ENCODE measurements at regions not wholly inside any gene's neighbourhood (a gene's known extent, or its start where the extent isn't known, plus 50 kb on each side); places are given as distances from the start of the nearest gene placed in this dataset.

DNA sequence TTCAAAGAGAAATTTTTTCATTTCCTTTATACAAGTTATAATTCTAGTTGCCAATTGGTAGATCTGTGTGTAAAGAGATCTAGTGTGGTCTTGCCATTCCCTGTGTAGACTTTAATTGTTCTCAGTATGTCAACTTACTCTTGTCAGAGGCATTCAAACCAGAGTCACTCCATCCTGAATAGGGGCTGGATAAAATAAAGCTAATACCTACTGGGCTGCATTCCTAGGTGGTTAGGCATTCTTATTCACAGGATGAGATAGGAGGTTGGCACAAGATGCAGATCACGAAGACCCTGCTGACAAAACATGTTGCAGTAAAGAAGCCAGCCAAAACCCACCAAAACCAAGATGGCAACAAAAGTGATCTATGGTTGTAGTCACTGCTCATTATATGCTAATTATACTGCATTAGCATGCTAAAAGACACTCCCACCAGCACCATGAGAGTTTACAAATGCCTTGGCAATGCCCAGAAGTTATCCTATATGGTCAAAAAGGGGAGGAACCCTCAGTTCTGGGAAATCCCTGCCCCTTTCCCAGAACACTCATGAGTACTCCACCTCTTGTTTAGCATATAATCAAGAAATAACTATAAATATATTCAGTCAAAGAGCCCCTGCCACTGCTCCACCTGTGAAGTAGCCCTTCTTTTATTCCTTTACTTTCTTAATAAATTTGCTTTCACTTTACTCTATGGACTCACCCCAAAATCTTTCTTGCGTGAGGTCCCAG is 74.0 kb upstream of the ADAMTS5 start:
- peaks cover 0 to 2% of the 10 kb centered on the region in 2 donors for H3K9me3 ChIP-seq
- no peak for DNase-seq
- no peaks in the 10 kb centered on the region for H3K27me3 ChIP-seq
- intact Hi-C loops (cut with DNase I; ENCODE audit: low total_unique reads) = no loop called here
- H3K27ac ChIP-seq = no peak overlapping the region
- H3K4me1 ChIP-seq = peaks cover 0 to 9% of the 10 kb centered on the region in 2 donors
- no peak overlapping the region for H3K4me3 ChIP-seq
- H3K36me3 ChIP-seq = no peaks in the 10 kb centered on the region
- TF ChIP-seq, protein P1, sequence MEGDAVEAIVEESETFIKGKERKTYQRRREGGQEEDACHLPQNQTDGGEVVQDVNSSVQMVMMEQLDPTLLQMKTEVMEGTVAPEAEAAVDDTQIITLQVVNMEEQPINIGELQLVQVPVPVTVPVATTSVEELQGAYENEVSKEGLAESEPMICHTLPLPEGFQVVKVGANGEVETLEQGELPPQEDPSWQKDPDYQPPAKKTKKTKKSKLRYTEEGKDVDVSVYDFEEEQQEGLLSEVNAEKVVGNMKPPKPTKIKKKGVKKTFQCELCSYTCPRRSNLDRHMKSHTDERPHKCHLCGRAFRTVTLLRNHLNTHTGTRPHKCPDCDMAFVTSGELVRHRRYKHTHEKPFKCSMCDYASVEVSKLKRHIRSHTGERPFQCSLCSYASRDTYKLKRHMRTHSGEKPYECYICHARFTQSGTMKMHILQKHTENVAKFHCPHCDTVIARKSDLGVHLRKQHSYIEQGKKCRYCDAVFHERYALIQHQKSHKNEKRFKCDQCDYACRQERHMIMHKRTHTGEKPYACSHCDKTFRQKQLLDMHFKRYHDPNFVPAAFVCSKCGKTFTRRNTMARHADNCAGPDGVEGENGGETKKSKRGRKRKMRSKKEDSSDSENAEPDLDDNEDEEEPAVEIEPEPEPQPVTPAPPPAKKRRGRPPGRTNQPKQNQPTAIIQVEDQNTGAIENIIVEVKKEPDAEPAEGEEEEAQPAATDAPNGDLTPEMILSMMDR (IDR thresholded peaks at IDR 0.05) = no peak
- TF ChIP-seq POLR2A (IDR thresholded peaks at IDR 0.05) = no peak

- DNase-seq = no peak
- no peaks in the 10 kb centered on the region for H3K27me3 ChIP-seq
- intact Hi-C loops (cut with DNase I; ENCODE audit: low total_unique reads) = no loop called here
- no peaks in the 10 kb centered on the region for H3K4me1 ChIP-seq
- TF ChIP-seq, protein P1 (IDR thresholded peaks at IDR 0.05) = no peak
- no peak for TF ChIP-seq POLR2A (IDR thresholded peaks at IDR 0.05)
- H3K4me3 ChIP-seq = no peak overlapping the region
- peak overlapping the region; percentile 45 to 72 for H3K27ac ChIP-seq
- H3K36me3 ChIP-seq = no peaks in the 10 kb centered on the region
- H3K9me3 ChIP-seq = no peaks in the 10 kb centered on the region
Measured at GRCh38 chr21:27036736-27037301, 69.9 kb upstream of the ADAMTS5 start.

DNA sequence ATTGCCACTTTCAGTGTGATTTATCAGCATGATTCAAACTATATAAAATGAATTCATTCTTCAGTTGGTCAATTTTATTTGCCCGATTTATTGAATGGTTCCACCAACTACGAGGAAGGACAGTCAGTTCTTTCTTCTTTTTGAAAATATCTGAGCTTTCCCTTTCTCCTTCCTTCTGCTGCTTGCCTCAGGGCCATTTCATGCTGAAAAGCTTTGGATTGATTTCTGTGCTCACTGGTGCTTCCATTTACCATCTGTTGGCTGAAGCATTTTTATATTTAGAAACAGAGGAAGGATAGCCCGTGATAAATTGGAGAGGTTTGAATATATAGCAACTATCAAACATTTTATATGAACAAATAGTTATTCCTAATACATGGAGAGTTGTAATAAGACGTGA is 68.9 kb upstream of the ADAMTS5 start:
- no peak overlapping the region for H3K27ac ChIP-seq
- H3K4me3 ChIP-seq = no peak overlapping the region
- no peak for TF ChIP-seq POLR2A (IDR thresholded peaks at IDR 0.05)
- TF ChIP-seq, protein P1 (IDR thresholded peaks at IDR 0.05) = no peak
- H3K36me3 ChIP-seq = no peaks in the 10 kb centered on the region
- no peaks in the 10 kb centered on the region for H3K4me1 ChIP-seq
- DNase-seq = no peak
- H3K9me3 ChIP-seq = no peaks in the 10 kb centered on the region
- H3K27me3 ChIP-seq = no peaks in the 10 kb centered on the region
- intact Hi-C loops (cut with DNase I; ENCODE audit: low total_unique reads) = no loop called here

- TF ChIP-seq, protein P1 (IDR thresholded peaks at IDR 0.05) = no peak
- TF ChIP-seq POLR2A (IDR thresholded peaks at IDR 0.05) = no peak
- H3K36me3 ChIP-seq = no peaks in the 10 kb centered on the region
- H3K27me3 ChIP-seq = no peaks in the 10 kb centered on the region
- intact Hi-C loops (cut with DNase I; ENCODE audit: low total_unique reads) = no loop called here
- no peak overlapping the region for H3K4me3 ChIP-seq
- no peak overlapping the region for H3K27ac ChIP-seq
- no peaks in the 10 kb centered on the region for H3K4me1 ChIP-seq
- no peak for DNase-seq
- H3K9me3 ChIP-seq = no peaks in the 10 kb centered on the region
Measured at GRCh38 chr21:27034796-27035195, 67.9 kb upstream of the ADAMTS5 start.

- Histone ChIP-seq H3K4me3 (no peak overlapping the region), H3K27ac (no peak overlapping the region), H3K36me3 (no peaks in the 10 kb centered on the region), H3K9me3 (no peaks in the 10 kb centered on the region), H3K27me3 (no peaks in the 10 kb centered on the region), H3K4me1 (no peaks in the 10 kb centered on the region)
- intact Hi-C loops (cut with DNase I; ENCODE audit: low total_unique reads) = no loop called here
- DNase-seq = no peak
- TF ChIP-seq, protein P1 (IDR thresholded peaks at IDR 0.05) = no peak
- no peak for TF ChIP-seq POLR2A (IDR thresholded peaks at IDR 0.05)
Measured at GRCh38 chr21:27033471-27033870, 66.6 kb upstream of the ADAMTS5 start.

Measured in uterus (tissue), 3 donors.